GM18499 (cell line): ENCODE measurements at regions not wholly inside any gene's neighbourhood (a gene's known extent, or its start where the extent isn't known, plus 50 kb on each side); places are given as distances from the start of the nearest gene placed in this dataset.

Experiments
- ATAC-seq: cut with Tn5 transposase; IDR thresholded peaks from one replicate; pipeline ENCODE4 v1.9.1; 2021; ENCODE audit warnings: moderate number of reproducible peaks; ENCODE audit not compliant: insufficient read depth, unreplicated experiment

DNA sequence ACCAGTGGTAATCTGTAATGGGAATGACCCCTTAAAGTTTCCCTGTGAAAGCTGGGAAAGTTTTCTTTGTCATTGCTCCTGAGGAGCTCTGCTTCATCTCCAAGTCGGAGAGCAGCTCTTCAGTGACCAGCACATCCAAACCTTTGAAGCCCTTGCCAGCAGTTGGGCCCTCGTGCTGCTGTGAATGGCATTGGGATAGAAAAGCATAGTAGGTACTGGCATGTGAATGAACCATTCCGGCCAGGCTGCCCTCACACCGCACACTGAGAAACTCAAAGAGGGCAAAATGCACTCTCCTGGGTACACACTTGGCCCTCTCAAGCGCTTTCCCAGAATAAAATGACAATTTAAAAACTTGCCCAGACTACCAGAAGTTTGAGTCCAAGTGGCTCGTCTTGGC is 1135.0 kb upstream of the WWC1 start:
- ATAC-seq: no peak

DNA sequence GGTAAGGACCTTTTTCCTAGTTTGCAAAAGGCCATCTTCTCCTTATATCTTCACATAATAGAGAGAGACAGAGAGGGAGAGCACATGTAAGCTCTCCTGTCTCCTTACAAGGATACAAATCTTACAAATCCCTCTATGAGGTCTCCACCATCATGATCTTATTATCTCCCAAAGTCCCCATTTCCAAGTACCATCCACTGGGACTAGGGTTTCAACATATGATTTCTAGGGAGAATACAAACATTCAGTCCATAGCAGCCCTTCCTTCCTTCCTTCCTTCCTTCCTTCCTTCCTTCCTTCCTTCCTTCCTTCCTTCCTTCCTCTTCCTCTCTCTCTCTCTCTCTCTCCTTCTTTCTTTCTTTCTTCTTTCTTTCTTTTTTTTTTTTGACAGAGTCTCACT is 1132.9 kb upstream of the WWC1 start:
- no peak for ATAC-seq

DNA sequence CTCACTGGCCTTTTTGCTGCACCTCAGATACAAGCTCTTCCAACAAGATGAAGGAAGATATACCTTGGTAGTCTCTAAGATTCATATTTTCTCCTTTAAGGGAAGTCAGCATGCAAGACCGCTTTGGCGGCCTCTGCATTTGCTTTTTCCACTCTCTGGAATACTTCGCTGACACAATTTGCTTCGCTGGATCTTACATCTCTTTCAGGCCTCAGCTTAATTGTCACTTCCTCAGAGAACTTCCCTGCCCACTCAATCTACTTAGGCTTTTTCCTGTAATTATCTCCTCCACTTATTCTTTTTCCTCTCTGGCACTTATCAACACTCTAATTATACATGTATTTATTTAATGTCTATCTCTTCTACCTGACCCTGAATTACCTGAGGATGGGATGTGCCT is 1131.1 kb upstream of the WWC1 start:
- no peak for ATAC-seq

DNA sequence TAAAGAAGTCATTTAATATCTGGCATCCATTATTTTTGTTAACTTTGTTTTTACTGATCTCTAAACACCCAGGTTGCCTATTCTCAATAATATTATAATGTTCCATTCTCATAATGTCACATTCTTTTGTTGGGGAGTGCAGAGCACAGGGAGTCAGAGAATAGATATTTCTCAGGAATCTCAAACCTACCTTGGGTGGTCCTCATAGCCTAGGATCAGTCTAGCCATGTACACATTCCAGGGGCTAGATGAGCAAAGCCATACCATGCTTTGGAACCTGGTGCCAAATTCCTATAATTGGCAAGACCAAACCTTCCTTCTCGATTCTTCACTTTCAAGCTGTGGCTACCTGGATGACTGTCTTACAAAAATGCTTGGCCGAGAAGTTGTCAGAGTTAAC is 1124.7 kb upstream of the WWC1 start:
- ATAC-seq: no peak

DNA sequence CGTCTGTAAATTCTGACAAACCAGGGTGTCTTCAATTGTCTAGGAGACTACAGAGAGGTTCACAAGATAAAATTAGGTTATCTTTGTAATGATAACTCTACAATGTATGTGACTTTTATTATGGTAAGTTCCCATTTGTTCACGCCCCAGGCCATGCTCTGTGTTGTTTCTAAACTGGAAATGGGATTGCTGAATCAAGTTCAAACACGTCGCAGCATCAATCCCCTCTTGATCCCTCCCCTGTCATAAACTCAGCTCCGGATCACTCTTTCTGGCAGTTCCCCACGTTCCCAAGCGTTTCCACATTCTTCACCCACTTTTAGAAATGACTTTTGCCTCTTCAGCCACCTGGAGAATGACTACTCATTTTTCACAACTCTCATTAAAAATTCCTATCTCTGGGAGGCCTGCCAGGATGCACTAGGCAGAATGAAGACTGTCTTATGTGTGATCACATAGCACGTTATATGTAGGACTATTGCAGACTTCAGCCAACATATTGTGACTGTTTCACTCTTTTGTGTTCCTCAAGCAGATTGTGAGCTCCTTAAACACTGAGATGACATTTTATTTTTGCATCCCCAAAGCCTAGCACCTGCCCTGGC is 1124.2 kb upstream of the WWC1 start:
- ATAC-seq: no peak

DNA sequence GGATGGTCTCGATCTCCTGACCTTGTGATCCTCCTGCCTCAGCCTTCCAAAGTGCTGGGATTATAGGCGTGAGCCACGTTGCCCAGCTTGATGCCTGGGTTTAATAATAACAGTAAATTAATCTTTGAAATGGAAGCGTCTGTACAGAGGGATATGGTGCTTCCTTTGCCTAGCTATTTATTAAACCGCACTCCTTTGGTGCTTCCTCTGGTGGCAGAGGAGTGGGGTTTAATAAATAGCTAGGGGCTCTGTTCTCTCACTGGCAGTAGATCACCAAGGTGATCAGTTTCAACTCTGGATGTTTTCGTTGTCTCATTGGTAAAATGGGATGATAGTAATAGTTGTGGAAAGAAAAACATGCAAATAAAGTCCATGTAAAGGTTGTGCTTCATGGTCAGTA is 1122.5 kb upstream of the WWC1 start:
- ATAC-seq: no peak

DNA sequence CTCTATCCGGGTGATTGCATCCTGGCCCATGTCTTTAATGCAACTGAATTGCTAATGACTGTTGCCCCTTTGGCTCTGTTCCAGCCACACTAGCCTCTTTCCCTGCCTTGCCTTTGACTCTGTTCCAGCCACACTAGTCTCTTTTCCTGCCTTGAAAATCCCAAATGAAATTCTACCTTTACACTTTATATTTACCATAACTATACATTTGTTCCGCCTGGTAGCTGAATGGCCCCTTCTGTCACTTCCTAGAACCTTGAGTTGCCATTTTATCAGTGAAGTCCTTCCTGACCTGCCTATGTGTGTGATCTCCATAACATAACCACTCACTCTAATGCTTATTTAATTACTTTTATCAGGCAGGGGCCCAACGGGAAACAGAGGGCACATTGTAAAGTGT is 1120.4 kb upstream of the WWC1 start:
- ATAC-seq: no peak

DNA sequence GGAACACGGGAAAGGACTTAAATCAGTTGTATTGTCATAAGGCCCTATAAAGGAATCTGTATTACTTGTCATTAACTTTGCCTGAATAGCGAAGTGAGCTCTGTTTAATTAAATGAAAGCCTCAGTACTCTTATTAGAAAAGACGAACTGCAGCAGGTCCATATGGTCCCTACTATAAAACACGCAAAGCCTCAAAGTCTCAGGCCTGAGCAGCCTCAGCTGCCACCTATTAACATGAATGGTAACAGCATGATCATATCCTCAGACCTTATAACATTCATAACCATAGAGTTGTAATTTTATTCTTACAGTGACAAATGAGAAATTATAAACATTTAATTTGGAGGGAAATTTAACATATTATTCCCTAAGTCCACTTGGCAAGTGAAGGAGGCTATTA is 1113.7 kb upstream of the WWC1 start:
- ATAC-seq: no peak

DNA sequence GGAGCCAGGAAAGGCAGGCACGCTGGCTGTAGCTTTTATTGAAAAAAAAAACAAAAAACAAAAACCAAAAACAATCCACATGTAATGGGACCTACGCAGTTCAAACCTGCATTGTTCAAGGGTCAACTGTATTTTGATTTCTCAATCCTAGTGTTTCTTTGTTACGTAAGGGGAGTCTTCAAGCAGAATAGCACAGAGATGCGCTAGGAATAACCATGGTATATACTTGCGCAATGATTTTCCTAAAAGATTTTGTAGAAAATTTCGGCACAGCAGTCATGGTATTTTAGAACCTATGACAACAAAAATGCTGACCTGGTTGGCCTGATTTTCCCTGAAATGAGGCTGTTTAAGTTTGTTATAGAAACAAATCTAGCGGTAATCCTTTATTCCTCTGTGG is 1110.5 kb upstream of the WWC1 start:
- no peak for ATAC-seq

DNA sequence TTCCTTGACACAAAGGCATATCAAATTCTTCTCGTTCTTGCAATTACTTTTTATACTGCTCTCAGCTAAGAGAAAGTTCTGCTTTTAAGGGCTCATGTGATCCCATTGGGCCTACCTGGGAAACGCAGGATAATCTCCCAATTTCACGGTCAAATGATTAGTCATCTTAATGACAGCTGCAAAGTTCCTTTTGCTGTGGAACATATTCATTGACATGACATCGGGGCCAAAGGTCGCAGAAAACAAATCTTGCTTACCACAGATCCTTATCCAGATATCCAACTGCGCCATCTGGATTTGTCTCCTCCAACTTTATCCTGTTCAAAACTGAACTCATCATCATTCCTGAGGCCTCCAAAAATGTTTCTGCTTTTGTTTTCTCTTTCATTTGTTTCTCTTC is 1085.6 kb upstream of the WWC1 start:
- no peak for ATAC-seq

DNA sequence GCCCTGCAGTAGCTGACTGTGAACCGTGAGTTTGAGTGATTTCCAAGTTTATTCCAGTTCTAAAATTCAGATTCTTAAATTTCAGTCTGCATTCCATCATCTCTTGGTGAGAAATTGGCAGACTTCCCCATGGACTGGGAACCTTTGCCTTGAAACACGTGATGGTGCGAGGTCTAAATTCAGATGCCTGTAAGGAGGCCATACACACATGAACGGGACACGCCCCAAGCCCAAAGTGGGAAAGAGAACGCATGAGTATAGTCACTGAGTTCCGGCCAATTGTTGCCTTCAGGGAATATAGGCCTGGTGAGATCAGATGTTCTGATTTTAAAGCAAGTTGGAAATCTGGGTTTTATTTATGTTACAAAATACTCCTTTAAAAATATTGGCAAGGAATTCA is 1084.4 kb upstream of the WWC1 start:
- ATAC-seq: no peak

DNA sequence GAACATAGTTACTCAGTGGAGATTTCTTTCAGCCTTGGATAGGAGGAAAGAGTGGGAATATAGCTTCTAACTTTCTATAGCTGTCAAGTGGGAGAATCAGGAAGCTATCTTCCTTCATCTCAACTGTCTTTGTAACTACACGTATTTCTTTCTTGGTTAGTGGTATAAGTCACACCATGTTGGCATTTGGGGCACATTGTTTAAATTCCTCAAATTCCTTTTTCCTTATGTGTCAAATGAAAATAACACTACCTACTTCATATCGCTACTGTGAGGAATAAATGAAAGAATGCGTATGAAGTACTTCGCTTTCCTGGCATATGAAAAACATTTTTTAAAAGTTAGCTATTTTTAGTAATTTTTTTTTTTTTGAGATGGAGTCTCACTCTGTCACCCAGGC is 1082.5 kb upstream of the WWC1 start:
- no peak for ATAC-seq

DNA sequence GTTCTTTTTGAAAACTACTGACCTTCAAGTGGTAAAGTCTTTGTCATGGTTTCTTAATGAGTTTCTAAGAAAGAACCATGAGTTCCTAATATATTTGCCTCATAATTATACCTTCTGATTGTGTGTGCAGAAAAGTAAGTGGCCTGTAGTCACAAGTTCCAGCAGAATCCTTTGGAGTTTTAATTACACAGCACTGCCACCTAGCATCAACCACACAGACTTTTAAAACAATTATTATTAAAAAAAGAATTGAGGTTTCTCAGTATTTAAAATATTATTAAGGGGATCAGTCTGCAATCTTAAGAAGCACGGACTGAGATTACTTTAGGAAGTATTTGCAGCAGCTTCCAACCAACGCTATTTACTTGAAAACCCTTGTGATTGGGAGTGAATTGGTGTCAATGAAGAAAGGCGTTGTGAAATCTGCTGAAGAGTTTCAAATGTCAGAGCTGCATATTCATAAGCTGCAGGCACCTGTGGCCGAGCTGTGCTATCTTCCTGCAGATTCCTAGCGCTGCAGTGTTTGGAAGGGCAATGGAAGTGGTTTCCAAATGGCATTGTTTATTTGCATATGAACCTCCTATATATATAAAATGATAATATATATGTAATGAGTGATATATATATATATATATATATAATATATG is 1074.2 kb upstream of the WWC1 start:
- ATAC-seq: no peak

DNA sequence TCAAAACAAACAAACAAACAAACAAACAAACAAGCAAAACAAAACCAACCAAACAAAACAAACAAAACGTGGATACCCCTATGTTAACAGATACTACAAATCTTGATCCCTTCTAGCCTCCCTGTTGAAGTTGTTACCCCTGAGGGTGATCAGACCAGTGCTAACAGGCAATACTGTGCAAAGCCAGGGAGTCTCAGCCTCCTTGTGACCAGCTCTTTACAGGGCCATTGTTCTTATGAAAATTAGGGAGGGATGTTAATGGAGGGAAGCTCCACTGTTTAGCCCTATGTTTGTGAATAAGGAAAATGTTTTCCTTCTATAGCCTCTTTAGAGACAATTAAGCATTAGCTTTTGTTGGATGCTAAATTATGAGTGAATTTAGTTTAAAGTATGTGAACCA is 1072.1 kb upstream of the WWC1 start:
- no peak for ATAC-seq

DNA sequence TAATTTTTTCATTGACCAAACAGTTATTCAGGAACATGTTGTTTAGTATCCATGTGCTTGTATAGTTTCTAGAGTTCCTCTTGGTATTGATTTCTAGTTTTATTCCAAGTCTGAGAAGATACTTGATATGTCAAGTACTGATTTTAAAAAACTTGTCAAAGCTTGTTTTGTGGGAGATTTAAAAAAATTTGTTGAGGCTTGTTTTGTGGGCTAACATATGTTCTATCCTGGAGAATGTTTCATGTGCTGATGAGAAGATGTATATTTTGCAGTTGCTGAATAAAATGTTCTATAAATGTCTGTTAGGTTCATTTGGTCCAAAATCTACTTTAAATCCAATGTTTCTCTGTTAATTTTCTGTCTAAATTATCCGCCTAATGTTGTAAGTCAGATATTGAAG is 1065.1 kb upstream of the WWC1 start:
- ATAC-seq: no peak

DNA sequence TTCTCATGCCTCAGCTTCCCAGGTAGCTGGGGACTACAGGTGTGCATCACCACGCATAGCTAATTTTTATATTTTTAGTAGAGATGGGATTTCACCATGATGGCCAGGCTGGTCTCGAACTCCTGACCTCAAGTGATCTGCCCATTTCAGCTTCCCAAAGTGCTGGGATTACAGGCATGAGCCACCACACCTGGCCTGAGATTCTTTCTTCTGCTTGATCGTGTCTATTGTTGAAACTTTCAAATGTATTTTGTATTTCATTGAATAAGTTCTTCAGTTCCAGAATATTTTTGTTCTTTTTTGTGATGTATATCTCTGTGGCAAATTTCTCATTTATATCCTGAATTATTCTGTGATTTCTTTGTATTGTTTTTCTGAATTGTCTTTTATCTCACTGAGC is 1063.3 kb upstream of the WWC1 start:
- no peak for ATAC-seq

DNA sequence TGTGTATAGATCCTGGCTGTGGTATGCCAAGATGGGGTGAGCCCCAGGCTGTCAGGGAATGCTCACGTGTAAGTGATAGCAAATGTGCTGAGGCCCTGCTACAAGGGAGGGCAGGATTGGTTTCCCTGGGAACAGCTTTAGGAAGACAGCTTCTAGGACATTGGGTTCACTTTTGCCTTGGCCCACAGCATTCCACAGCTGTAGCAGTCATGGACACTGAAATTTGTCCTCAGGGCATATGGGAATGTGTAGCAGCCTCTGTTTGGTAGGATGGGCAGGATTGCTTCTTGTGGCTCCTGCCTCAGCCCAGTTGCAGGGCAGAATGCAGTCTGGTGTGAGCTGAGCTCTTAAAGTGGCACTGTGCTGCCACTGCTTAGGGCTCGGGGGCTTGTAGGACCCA is 1061.7 kb upstream of the WWC1 start:
- no peak for ATAC-seq

DNA sequence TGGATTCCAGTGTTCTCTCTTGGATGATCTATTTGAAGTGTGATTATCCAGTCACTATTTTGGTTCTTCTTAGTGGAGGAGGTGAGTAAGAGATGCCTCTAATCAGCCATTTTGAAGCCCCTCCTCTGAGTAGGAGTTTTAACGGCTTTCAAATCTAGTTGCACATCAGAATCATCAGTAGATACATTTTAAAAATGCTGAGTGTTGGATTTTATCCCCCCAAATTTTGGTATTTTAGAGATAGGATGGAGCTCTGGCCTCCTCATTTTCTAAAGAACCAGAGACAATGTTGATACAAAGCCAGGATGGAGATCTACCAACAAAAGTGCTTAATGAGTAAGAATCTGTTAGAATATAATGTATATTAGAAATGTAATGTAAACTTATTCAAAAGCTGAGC is 1061.0 kb upstream of the WWC1 start:
- ATAC-seq: no peak

DNA sequence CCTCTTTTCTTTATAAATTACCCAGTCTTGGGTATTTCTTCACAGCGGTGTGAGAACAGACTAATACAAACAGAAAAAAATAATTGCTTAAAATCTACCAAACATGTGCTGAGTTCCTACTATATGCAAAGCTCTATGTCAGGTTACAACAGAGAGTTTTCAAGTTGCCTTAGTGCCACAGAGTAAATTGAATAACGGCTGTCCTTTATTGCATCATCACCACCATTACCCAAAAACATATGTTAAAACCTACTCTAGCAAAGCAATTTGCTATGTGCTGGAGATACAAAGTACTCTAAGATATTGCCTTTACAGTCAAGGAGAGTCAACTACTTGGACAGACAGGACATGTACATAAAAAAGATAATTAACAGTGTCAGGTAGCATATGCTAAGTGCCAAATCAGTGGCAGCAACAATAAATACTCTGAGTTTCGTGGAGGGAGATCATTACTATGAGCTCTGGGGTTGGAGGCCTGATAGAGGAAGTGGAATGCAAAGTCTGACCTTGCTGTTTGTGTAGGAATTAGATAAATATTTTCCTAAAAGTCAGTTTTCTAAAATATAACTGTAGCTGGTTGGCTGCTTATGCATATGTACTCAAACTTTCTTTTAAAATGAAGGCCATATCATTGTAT is 1058.7 kb upstream of the WWC1 start:
- ATAC-seq: no peak

DNA sequence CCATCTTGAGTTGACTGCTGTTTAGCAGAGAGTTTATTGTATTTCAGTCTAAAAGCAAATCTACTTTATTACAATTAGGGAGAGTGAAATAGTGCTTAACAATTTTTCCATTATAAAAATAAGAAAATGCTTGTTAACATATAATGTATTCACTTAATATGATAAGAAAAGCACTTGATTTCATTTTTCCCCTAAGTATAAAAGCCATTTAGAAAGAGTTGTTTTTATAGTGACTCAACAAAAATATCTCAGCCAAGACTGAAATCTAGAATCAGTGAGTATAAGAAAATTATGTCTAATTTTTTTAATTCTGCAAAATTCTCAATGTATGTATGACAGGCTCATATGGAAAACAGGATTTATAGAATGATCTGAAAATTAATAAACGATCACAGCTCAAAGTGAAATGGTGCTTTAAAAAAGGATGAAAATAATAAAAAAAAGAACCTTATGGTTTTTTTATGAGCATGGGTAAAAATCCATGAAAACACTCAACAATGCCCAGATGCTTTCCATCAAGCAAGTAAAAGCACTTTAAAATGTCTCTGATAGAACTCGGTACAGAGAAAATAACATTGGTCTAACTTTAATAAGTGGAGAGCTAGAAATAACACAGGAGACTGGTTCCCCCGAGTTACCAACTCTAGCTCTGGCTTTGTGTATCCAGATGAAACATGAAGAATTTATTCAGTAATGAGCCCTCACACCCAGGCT is 1057.8 kb upstream of the WWC1 start:
- no peak for ATAC-seq

DNA sequence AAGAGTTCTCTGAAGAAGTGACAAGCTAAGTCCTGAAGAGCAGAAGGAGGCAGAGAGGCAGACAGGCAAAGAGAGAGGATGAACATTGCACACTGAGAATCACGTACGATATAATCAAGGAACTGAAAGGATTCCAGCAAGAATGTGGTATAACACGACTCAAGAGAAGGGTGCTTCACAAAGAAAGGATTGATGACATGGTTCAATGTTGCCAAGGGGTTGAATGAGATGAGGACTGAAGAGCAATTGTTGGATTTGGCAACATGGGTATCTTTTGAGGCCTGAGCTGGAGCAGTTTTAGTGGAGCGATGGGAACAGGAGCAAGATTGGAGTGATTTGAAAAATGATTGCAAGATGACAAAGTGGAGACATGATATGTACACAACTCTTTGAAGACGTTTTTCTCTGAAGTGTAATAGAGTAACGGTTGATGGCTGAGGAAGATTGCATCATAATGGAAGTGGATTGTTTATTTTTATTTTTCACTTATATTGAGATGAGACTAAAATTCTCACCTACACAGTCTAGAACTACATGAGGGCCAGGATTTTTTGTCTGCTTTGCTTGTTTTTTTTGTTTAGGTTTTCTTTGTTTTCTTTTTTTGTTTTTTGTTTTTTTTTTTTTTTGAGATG is 1049.9 kb upstream of the WWC1 start:
- ATAC-seq: no peak
